Ureter (tissue), 1 donor: ENCODE measurements at regions not wholly inside any gene's neighbourhood (a gene's known extent, or its start where the extent isn't known, plus 50 kb on each side); places are given as distances from the start of the nearest gene placed in this dataset.
"Not testable (repeated sequence)": the region's sequence is repeated elsewhere in the genome, so short reads cannot be mapped to it uniquely, and the experiment has no call there.

ENCODE experiments used
- DNase-seq: peaks from one replicate; pipeline ENCODE4 v3.0.0-alpha.2; 2020; ENCODE audit warnings: low spot score
- donor health status: DM: yes; HTN: yes; CAD: no.

- no peak for DNase-seq
These were observed 120.9 kb upstream of the EGFR start for GRCh38 chr7:54897891-54898290.

DNA sequence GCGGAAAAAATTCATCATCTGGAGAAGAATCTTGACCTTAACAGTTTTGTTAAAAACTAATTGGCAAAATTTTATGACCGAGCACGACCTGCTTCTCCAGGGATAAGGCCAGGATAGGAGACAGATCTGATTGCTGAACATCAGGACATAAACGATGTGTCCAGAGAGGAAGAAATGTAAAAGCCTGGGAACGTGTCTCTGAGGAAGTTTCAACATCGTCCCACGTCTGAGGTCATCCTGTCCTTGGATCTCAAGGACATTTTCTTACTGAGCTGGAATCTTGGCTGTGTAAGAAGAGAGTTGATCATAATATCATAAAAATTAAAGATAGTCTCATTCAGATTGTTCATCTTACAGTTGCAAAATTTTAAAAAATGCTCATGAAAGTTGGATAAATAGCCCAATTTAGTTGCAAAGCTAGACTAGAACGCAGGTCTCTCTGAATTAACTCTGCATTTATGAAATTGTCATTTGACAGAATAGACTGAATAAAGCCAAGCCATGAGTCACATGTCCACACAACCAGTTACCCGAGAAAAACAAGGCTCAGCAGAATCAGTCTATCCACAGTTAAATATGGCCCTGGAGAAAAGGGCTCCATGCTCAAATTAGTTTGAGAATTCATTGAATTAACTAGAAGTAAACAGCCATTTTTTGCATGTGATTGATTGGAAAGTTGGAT lies 120.0 kb upstream of the EGFR start:
- no peak for DNase-seq

DNA sequence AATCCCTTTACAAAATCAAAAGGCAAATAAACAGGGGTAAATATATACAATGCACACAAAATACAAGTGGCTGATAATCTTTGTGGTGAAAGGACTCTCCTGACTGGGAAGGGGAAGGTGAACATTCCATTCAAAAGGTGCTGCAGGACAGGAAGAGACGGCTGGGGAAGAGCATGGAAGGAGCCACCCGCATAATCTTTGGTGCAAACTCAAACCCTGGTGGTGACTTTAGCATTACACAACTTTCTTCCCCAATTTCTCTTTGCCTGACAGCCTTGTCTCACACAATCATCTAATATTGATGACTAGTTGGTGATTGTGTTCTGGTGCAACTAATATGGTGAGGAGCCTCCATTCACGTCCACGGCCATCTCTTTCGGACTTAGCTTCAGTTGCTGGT lies 117.0 kb upstream of the EGFR start:
- no peak for DNase-seq

GRCh38 chr7:54904130-54904529 lies 114.7 kb upstream of the EGFR start:
- DNase-seq, result no peak

DNA sequence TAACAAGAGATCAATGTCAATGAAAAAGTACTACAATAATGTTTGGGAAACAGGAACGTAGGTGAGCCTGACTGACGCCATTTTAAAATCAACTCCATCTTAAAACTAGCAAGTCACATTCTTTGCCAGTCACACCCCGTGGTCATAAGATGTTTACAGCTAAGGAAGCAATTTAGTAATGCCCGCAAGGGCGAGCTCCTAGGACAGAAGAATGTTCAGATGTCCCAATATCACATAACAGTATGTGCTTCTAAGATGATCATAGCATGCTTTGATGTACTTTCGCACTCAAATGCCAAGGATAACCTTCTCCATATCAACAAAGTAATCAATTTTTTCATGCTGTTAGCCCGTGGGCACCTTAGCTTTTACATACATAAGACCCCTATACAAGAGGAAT lies 113.8 kb upstream of the EGFR start:
- DNase-seq, result no peak

DNA sequence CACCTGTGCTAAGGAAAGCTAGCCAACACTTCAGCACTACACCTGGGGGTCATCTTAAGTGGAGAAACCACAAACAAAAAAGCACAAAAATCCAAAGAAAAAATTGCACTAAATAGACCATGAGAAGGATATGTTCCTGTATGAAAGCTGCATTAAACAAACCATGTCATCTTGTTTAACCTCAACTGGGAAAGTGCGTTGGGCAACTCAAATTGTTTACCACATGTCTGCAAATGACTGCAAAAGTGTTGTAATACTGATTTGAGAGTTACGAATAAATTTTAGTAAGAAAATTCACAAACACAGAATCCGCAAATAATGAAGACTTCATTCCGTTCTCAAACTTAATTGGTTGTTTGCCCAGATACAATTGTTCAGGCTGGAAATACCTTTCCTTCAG lies 111.9 kb upstream of the EGFR start:
- no peak for DNase-seq

DNA sequence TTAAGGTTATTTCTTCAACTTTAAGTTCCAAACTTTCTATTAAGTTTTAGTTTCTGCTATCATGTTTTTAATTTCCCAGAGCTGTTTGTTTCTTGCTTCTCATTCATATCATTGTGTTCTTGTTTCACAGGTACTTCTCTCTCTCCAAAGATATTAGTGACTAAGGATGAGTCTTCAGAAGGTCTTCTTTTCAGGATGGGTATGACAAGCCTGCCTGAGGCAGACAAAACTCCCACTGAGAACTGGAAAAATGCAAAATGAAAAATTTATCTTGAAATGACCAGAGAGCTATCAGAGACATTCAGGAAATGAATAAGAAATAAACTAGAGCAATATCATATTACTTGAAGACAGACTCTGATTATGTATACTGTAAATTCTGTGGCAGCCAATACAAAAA lies 110.8 kb upstream of the EGFR start:
- DNase-seq, result no peak

- no peak for DNase-seq
These were observed 109.9 kb upstream of the EGFR start for GRCh38 chr7:54908760-54909438.

- no peak for DNase-seq
These were observed 102.8 kb upstream of the EGFR start for GRCh38 chr7:54915870-54916598.

DNA sequence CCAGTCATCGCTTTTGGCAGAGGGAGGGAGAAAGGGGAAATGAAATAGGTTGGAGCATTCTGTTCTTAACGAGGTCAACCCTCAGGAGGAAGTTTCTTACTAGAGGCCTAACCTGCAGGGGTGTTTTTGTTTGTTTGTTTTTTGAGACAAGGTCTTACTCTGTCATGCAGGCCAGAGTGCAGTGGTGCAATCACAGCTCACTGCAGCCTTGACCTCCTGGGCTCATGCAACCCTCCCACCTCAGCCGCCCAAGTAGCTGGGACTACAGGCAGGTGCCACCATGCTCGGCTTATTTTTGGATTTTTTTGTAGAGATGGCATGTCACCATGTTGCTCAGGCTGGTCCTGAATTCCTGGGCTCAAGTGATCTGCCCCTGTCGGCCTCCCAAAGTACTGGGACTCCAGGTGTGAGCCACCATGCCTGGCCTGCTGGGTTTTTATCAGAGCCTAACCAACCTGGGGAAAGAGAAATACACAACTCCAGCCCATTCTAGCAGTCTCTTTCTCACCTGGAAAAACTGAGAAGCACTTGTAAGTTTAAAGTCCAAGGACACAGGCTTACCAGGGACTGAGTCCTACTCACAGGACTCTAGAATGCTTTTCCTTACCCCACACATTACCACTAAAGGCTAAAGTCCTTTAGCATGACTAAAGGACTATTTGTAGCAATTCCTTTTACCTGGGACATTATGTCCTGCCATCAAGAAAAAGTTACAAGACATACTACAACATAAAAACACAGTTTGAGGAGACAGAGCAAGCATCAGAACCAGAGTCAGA lies 101.0 kb upstream of the EGFR start:
- no peak for DNase-seq

DNA sequence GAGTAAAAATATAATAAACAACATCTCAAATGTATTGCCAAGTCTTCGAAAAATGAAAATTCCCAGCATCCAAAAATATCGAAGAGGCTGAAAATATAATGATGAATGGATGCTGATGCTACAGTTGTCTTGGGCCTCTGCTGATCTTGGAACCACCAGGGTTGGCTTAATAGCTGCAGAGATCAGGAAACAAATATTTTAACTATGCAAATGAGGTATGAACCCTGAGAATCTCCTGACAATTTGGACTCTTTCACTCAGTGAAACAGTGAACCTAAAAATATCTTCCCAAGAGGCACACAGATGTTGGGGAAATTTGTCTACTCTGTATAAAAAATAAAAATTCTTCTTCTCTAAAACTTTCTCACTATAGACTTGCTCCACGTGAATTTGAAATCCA lies 97.7 kb upstream of the EGFR start:
- no peak for DNase-seq

- no peak for DNase-seq
These were observed 87.3 kb upstream of the EGFR start for GRCh38 chr7:54931532-54931931.

GRCh38 chr7:54932818-54933543 lies 85.8 kb upstream of the EGFR start:
- DNase-seq, result peak; percentile 71

DNA sequence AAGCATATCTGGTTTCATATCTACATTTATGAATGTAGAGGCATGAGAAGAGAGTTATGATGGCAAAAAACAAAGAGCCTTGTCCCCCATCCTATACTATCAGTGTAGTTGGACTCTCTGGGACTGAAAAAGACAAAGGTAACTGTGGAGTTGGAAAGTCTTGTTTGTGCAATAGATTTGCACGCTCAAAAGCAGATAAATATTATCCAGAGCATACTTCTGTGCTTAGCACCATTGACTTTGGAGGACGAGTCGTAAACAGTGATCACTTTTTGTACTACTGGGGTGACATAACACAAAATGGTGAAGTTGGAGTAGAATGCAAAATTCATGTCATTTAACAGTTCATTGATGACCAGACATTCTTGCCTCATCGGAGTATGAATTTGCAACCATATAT lies 85.2 kb upstream of the EGFR start:
- DNase-seq, result no peak

DNA sequence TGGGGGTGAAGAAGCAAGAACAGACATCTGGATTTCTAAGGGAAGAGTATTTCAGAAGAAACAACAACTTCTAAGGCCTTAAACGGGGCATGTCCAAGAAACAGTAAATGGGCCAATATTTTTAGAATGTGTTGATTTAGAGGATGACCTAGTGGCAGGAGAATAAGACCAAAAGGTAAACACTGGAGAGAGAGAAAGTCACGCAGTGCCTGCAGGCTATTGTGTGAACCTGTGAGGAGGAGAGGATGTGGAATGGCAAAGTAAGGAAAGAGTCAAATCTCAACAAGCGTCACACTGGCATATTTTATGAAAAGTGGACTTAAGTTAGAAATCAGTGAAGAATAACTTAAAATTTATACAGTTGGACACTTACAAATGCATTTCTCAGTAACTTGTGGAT lies 78.1 kb upstream of the EGFR start:
- DNase-seq, result no peak

GRCh38 chr7:54944179-54944578 lies 74.6 kb upstream of the EGFR start:
- no peak for DNase-seq

DNA sequence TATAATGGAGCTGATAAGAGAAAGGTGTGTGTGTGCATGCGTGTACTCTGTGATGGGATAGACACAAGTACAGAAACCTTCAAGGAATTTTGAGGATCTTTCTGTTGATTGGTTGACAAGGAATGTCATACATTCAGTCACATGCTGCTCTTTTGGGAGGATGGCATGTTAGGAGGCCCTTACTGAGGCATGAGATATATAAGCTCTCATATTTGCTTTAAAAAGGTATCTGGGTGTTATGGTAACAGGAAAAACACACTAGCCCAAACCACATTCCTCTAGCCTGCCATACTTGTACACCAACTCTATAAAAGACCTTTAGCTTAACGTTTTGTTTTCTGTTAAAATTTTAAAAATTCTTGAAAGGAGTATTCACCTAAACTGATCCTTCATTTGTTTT lies 72.5 kb upstream of the EGFR start:
- no peak for DNase-seq

DNA sequence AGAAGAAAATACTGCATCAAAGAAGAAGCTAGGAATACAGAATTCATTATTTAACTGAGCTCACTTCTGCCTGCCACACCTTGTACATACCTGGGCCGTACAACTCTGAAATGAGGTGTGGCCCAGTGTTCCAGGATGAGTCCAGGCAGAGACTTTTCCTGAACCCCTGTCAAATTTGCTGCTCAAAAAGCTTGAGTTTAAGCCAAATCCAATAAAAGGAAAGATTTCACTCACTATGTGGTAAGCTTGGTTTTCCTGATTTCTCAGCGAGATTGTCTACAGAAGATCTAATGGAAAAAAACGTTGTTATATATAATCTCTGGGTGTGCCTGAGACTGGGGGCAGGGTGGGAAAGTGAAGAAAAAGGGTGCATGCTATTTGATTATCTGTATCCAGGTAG lies 72.1 kb upstream of the EGFR start:
- no peak for DNase-seq

- DNase-seq, result no peak
These were observed 71.6 kb upstream of the EGFR start for GRCh38 chr7:54947266-54947665.

DNA sequence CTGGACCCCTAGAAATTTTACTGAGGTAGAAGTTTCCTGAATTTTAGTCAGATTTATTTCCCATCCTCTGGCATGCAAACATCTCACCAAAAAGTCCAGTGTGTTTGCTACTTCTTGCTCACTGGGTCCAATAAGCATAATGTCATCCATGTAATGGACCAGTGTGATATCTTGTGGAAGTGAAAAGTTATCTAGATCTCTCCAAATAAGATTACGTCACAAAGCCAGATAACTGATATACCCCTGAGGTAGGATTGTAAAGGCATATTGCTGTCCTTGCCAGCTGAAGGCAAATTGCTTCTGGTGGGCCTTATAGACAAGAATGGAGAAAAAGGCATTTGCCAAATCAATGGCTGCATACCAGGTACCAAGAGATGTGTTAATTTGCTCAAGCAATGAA lies 69.3 kb upstream of the EGFR start:
- not testable (repeated sequence) for DNase-seq

DNA sequence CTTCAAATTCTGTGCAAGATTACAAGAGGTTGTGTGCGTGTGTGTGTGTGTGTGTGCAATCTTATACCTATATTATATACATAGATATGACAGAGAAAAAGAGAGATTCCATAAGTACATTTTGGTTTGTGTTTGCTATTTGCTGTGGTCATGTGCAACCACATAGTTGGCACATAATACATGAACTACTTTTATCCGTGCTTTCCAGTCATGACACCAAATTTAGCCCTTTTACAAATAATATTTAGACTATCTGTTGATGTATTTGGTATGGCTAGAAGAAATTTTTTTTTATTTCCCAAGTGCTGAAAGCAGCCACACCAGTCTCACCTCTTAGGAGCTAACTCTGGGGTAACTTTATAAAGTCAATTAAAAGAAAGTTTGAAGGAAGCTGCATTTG lies 63.5 kb upstream of the EGFR start:
- DNase-seq, result no peak
